SK-N-SH treated with all-trans-retinoic acid at 6 μM for 48 hours (cell line): ENCODE measurements at regions not wholly inside any gene's neighbourhood (a gene's known extent, or its start where the extent isn't known, plus 50 kb on each side); places are given as distances from the start of the nearest gene placed in this dataset.

ENCODE experiments used
- ARNTL ChIP-seq: fragments of 450-650 bp; formaldehyde crosslinking; IDR thresholded peaks from 2 replicates; pipeline ENCODE4 v1.5.0; 2020; ENCODE audit warnings: low read depth, mild to moderate bottlenecking, moderate library complexity, borderline replicate concordance
- CSDC2 ChIP-seq: fragments of 250-450 bp; sonication (Bioruptor Pico); IDR thresholded peaks from 2 replicates; pipeline ENCODE4 v1.5.0; 2020; ENCODE audit warnings: mild to moderate bottlenecking, moderate library complexity
- ESRRG ChIP-seq: fragments of 250-450 bp; sonication (Bioruptor Pico); IDR thresholded peaks from 2 replicates; pipeline ENCODE4 v1.6.1; 2021; ENCODE audit warnings: mild to moderate bottlenecking
- GLIS3 ChIP-seq: fragments of 250-450 bp; sonication (Bioruptor Pico); IDR thresholded peaks from 2 replicates; pipeline ENCODE4 v1.5.0; 2020; ENCODE audit warnings: mild to moderate bottlenecking, moderate library complexity
- ISL1 ChIP-seq: fragments of 250-450 bp; sonication (Bioruptor Pico); IDR thresholded peaks from 2 replicates; pipeline ENCODE4 v2.1.2; 2022; ENCODE audit warnings: mild to moderate bottlenecking, moderate library complexity
- OSR1 ChIP-seq: fragments of 250-450 bp; sonication (Bioruptor Pico); IDR thresholded peaks from 2 replicates; pipeline ENCODE4 v1.8.0; 2022; ENCODE audit warnings: moderate library complexity, mild to moderate bottlenecking, inconsistent platforms
- PATZ1 ChIP-seq: fragments of 250-450 bp; sonication (Bioruptor Pico); IDR thresholded peaks from 2 replicates; pipeline ENCODE4 v1.8.0; 2020; ENCODE audit warnings: mild to moderate bottlenecking, moderate library complexity, borderline replicate concordance
- PPARA ChIP-seq: fragments of 250-450 bp; sonication (Bioruptor Pico); IDR thresholded peaks from 2 replicates; pipeline ENCODE4 v1.5.0; 2020; ENCODE audit warnings: mild to moderate bottlenecking, borderline replicate concordance
- SNAI2 ChIP-seq: fragments of 250-450 bp; sonication (Bioruptor Pico); IDR thresholded peaks from 2 replicates; pipeline ENCODE4 v1.5.0; 2020; ENCODE audit warnings: mild to moderate bottlenecking, moderate library complexity
- ZC3H10 ChIP-seq: fragments of 250-450 bp; sonication (Bioruptor Pico); IDR thresholded peaks from 2 replicates; pipeline ENCODE4 v1.5.1; 2021; ENCODE audit warnings: mild to moderate bottlenecking, moderate library complexity
- ZFP3 ChIP-seq: fragments of 250-450 bp; sonication (Bioruptor Pico); IDR thresholded peaks from 2 replicates; pipeline ENCODE4 v1.5.0; 2020; ENCODE audit warnings: mild to moderate bottlenecking, moderate library complexity
- ZFP30 ChIP-seq: fragments of 450-650 bp; formaldehyde crosslinking; IDR thresholded peaks from 2 replicates; pipeline ENCODE4 v1.5.0; 2022; ENCODE audit warnings: mild to moderate bottlenecking, moderate library complexity
- ZNF70 ChIP-seq: fragments of 450-650 bp; formaldehyde crosslinking; IDR thresholded peaks from 2 replicates; pipeline ENCODE4 v1.5.0; 2020; ENCODE audit warnings: mild to moderate bottlenecking, moderate library complexity
- TF ChIP-seq, protein P1 (sequence below): fragments of 250-450 bp; sonication (Bioruptor Pico); IDR thresholded peaks from 2 replicates; pipeline ENCODE4 v1.5.1; 2020; ENCODE audit warnings: low read depth, mild to moderate bottlenecking, moderate library complexity

DNA sequence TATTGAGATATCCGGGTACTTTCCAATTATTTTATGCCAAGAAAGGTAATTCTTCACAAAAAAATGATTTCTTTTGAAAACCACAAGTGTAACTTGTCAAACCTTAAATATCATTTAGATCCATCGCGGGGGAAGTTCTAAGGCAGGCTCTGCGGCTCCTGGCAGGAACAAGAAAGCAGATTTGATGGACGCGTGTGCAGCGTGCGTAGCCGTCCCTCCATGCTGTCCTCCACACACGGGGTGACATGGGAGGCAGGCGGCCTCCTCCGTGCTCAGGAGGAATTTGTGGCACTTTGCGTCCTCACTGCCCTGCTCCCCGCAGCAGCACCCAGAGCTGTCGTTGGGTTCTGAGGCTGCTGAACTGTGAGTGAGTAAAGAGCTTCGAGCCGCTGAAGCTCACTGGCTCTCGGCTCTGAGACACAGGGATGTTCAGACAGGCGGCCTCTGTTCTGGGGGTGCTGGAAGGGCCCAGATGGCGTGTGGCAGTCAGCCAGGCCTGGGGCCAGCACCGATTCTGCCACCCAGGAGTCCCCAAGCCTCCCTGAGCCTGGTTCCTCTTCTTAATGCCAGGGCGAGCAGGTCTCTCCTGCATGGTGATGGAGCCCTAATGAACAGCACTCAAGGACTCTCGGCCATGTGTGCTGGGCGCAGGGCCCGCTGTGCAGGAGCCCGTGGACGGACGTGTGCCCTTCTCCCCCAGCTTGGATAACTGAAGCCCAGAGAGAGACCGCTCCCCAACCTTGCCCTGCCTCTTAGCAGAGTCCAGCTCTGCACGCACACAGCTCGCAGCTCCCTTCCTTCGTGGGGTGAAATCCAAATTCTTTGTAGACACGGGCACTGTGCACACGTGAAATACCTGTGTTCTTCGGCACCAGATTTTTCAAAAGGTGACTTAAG, 185.4 kb upstream of the SHH start:
- TF ChIP-seq PATZ1 (CRISPR knock-in tag) = no peak
- no peak for TF ChIP-seq ZFP3 (CRISPR knock-in tag)
- TF ChIP-seq ZC3H10 (CRISPR knock-in tag) = no peak
- TF ChIP-seq ISL1 (CRISPR knock-in tag) = no peak
- TF ChIP-seq SNAI2 (CRISPR knock-in tag) = no peak
- no peak for TF ChIP-seq GLIS3 (CRISPR knock-in tag)
- TF ChIP-seq OSR1 (CRISPR knock-in tag) = no peak
- no peak for TF ChIP-seq ZFP30 (CRISPR knock-in tag)
- TF ChIP-seq PPARA (CRISPR knock-in tag) = no peak
- TF ChIP-seq ESRRG = no peak
- no peak for TF ChIP-seq ZNF70 (CRISPR knock-in tag)
- TF ChIP-seq CSDC2 = no peak
- no peak for TF ChIP-seq ARNTL
- TF ChIP-seq, protein P1, sequence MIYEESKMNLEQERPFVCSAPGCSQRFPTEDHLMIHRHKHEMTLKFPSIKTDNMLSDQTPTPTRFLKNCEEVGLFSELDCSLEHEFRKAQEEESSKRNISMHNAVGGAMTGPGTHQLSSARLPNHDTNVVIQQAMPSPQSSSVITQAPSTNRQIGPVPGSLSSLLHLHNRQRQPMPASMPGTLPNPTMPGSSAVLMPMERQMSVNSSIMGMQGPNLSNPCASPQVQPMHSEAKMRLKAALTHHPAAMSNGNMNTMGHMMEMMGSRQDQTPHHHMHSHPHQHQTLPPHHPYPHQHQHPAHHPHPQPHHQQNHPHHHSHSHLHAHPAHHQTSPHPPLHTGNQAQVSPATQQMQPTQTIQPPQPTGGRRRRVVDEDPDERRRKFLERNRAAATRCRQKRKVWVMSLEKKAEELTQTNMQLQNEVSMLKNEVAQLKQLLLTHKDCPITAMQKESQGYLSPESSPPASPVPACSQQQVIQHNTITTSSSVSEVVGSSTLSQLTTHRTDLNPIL (CRISPR knock-in tag) = no peak
